ENCODE measurements at regions not wholly inside any gene's neighbourhood (a gene's known extent, or its start where the extent isn't known, plus 50 kb on each side); places are given as distances from the start of the nearest gene placed in this dataset.

GRCh38 chr4:112840061-112840460 is 203.1 kb downstream of the LARP7 start:
- H3K27me3 ChIP-seq (ENCODE audit: control insufficient read depth, insufficient read depth, low read length), result no peaks in the 10 kb centered on the region
- H3K4me3 ChIP-seq (ENCODE audit: low read depth, low read length), result no peak overlapping the region
- peak; percentile 9 for DNase-seq (ENCODE audit: low read depth)
- H3K36me3 ChIP-seq (ENCODE audit: control insufficient read depth, insufficient read depth, low read length), result no peaks in the 10 kb centered on the region
- TF ChIP-seq, protein P1, sequence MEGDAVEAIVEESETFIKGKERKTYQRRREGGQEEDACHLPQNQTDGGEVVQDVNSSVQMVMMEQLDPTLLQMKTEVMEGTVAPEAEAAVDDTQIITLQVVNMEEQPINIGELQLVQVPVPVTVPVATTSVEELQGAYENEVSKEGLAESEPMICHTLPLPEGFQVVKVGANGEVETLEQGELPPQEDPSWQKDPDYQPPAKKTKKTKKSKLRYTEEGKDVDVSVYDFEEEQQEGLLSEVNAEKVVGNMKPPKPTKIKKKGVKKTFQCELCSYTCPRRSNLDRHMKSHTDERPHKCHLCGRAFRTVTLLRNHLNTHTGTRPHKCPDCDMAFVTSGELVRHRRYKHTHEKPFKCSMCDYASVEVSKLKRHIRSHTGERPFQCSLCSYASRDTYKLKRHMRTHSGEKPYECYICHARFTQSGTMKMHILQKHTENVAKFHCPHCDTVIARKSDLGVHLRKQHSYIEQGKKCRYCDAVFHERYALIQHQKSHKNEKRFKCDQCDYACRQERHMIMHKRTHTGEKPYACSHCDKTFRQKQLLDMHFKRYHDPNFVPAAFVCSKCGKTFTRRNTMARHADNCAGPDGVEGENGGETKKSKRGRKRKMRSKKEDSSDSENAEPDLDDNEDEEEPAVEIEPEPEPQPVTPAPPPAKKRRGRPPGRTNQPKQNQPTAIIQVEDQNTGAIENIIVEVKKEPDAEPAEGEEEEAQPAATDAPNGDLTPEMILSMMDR (IDR thresholded peaks at IDR 0.05; ENCODE audit: insufficient read depth, low read length, poor library complexity, severe bottlenecking), result no peak

GRCh38 chr4:112840619-112841018 is 203.7 kb downstream of the LARP7 start:
- Histone ChIP-seq H3K36me3 (ENCODE audit: control insufficient read depth, insufficient read depth, low read length) (no peaks in the 10 kb centered on the region), H3K27me3 (ENCODE audit: control insufficient read depth, insufficient read depth, low read length) (no peaks in the 10 kb centered on the region), H3K4me3 (ENCODE audit: low read depth, low read length) (no peak overlapping the region)
- no peak for DNase-seq (ENCODE audit: low read depth)
- TF ChIP-seq, protein P1 (IDR thresholded peaks at IDR 0.05; ENCODE audit: insufficient read depth, low read length, poor library complexity, severe bottlenecking), result no peak

GRCh38 chr4:112842513-112842912 is 205.6 kb downstream of the LARP7 start:
- H3K27me3 ChIP-seq (ENCODE audit: control insufficient read depth, insufficient read depth, low read length), result no peaks in the 10 kb centered on the region
- no peak overlapping the region for H3K4me3 ChIP-seq (ENCODE audit: low read depth, low read length)
- TF ChIP-seq, protein P1 (IDR thresholded peaks at IDR 0.05; ENCODE audit: insufficient read depth, low read length, poor library complexity, severe bottlenecking), result no peak
- H3K36me3 ChIP-seq (ENCODE audit: control insufficient read depth, insufficient read depth, low read length), result no peaks in the 10 kb centered on the region
- DNase-seq (ENCODE audit: low read depth), result no peak

DNA sequence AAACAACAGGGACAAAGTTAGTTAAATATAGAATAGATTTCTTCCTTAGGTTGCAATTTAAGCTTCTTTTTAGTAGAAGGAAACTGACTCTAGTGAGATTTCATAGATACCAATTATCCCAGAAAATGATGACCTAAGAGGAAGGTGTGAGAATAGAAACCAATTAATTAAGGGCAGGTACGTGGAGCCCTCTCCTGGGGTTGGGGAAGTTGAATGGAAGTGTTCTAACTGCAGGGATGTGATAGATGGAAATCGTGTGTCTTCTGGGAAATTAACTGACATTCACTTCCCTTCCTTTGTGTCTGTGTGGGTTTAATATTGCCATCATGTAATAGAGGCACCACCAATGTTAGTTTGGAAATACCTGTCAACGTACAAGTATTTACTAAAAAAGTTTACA is 204.1 kb upstream of the ANK2 start:
- Histone ChIP-seq H3K4me3 (ENCODE audit: low read depth, low read length) (no peak overlapping the region), H3K36me3 (ENCODE audit: control insufficient read depth, insufficient read depth, low read length) (no peaks in the 10 kb centered on the region), H3K27me3 (ENCODE audit: control insufficient read depth, insufficient read depth, low read length) (no peaks in the 10 kb centered on the region)
- DNase-seq (ENCODE audit: low read depth), result no peak
- TF ChIP-seq, protein P1 (IDR thresholded peaks at IDR 0.05; ENCODE audit: insufficient read depth, low read length, poor library complexity, severe bottlenecking), result no peak

- TF ChIP-seq, protein P1 (IDR thresholded peaks at IDR 0.05; ENCODE audit: insufficient read depth, low read length, poor library complexity, severe bottlenecking), result no peak
- no peaks in the 10 kb centered on the region for H3K36me3 ChIP-seq (ENCODE audit: control insufficient read depth, insufficient read depth, low read length)
- H3K27me3 ChIP-seq (ENCODE audit: control insufficient read depth, insufficient read depth, low read length), result no peaks in the 10 kb centered on the region
- no peak for DNase-seq (ENCODE audit: low read depth)
- H3K4me3 ChIP-seq (ENCODE audit: low read depth, low read length), result no peak overlapping the region
Measured at GRCh38 chr4:112847045-112847444, 202.4 kb upstream of the ANK2 start.

- Histone ChIP-seq H3K4me3 (ENCODE audit: low read depth, low read length) (no peak overlapping the region), H3K36me3 (ENCODE audit: control insufficient read depth, insufficient read depth, low read length) (no peaks in the 10 kb centered on the region), H3K27me3 (ENCODE audit: control insufficient read depth, insufficient read depth, low read length) (no peaks in the 10 kb centered on the region)
- DNase-seq (ENCODE audit: low read depth), result no peak
- TF ChIP-seq, protein P1 (IDR thresholded peaks at IDR 0.05; ENCODE audit: insufficient read depth, low read length, poor library complexity, severe bottlenecking), result no peak
Measured at GRCh38 chr4:112847781-112848180, 201.7 kb upstream of the ANK2 start.

Data from kidney epithelial cell (primary cell).